Keratinocyte (primary cell): ENCODE measurements at regions not wholly inside any gene's neighbourhood (a gene's known extent, or its start where the extent isn't known, plus 50 kb on each side); places are given as distances from the start of the nearest gene placed in this dataset.

Experiments used
- DNase-seq: peaks from one replicate; pipeline ENCODE4 v3.0.0-alpha.2; 2011; ENCODE audit warnings: low read depth, missing footprints, low spot score
- FAIRE-seq: peaks from 2 replicates; lab custom pipeline; 2011; peaks lifted over from hg19 to GRCh38; lab: Jason Lieb, UNC
- H2AFZ ChIP-seq: 2 replicates; pipeline ENCODE4 v1.6.0; 2012; ENCODE audit warnings: low read length, control low read depth, inconsistent platforms; ENCODE audit not compliant: control insufficient read depth
- H3K27ac ChIP-seq: 2 replicates; pipeline ENCODE4 v1.5.1; 2011; ENCODE audit warnings: low read length; ENCODE audit not compliant: control insufficient read depth, insufficient read depth
- H3K27me3 ChIP-seq: 3 replicates; pipeline ENCODE4 v1.6.0; 2011; ENCODE audit warnings: low read length; ENCODE audit not compliant: control insufficient read depth, insufficient read depth; ENCODE audit errors: extremely low read depth
- H3K36me3 ChIP-seq, 2 experiments: 2 replicates in 1 of 2; 3 replicates in 1 of 2; pipeline ENCODE4 v1.5.1; 2011; ENCODE audit warnings: low read length in 2 of 2, mild to moderate bottlenecking in 1 of 2; ENCODE audit not compliant: control insufficient read depth in 2 of 2, insufficient read depth in 2 of 2; ENCODE audit errors: extremely low read depth in 1 of 2
- H3K4me1 ChIP-seq: 3 replicates; pipeline ENCODE4 v1.5.1; 2011; ENCODE audit warnings: low read length; ENCODE audit not compliant: control insufficient read depth, insufficient read depth; ENCODE audit errors: extremely low read depth
- H3K4me2 ChIP-seq: 3 replicates; pipeline ENCODE4 v1.6.0; 2011; ENCODE audit warnings: low read depth, low read length; ENCODE audit not compliant: control insufficient read depth, insufficient read depth; ENCODE audit errors: extremely low read depth
- H3K4me3 ChIP-seq, 3 experiments: fragments of 200-600 bp in 1 of 3; sonication (generic) in 1 of 3; 2 replicates in 2 of 3; 3 replicates in 1 of 3; pipeline ENCODE4 v1.5.1; 2011 to 2016; ENCODE audit warnings: low read length in 3 of 3, mild to moderate bottlenecking in 3 of 3, control low read depth in 2 of 3, inconsistent platforms in 1 of 3, low read depth in 1 of 3, mixed read lengths in 1 of 3, mixed run types in 1 of 3, moderate library complexity in 1 of 3; ENCODE audit not compliant: control insufficient read depth in 2 of 3, insufficient read depth in 2 of 3; ENCODE audit errors: extremely low read depth in 1 of 3
- H3K79me2 ChIP-seq: 2 replicates; pipeline ENCODE4 v1.6.0; 2012; ENCODE audit warnings: low read length; ENCODE audit not compliant: control insufficient read depth, insufficient read depth
- H3K9ac ChIP-seq: 3 replicates; pipeline ENCODE4 v1.6.0; 2011; ENCODE audit warnings: low read length; ENCODE audit not compliant: control insufficient read depth, insufficient read depth; ENCODE audit errors: extremely low read depth
- H3K9me1 ChIP-seq: 3 replicates; pipeline ENCODE4 v1.6.0; 2011; ENCODE audit warnings: low read length; ENCODE audit not compliant: control insufficient read depth, insufficient read depth; ENCODE audit errors: extremely low read depth
- H3K9me3 ChIP-seq: 2 replicates; pipeline ENCODE4 v1.5.1; 2012; ENCODE audit warnings: low read depth, low read length; ENCODE audit not compliant: control insufficient read depth
- H4K20me1 ChIP-seq: 3 replicates; pipeline ENCODE4 v1.6.0; 2011; ENCODE audit warnings: low read length; ENCODE audit not compliant: control insufficient read depth, insufficient read depth; ENCODE audit errors: extremely low read depth
- CTCF ChIP-seq, 3 experiments: IDR thresholded peaks in 1 of 3; conservative IDR thresholded peaks in 1 of 3; optimal IDR thresholded peaks in 1 of 3; 2 replicates in 2 of 3; 3 replicates in 1 of 3; pipeline versions ENCODE3 to v1.5.1; 2011; ENCODE audit warnings: low read length in 3 of 3, mild to moderate bottlenecking in 3 of 3, moderate library complexity in 2 of 3, control low read depth in 1 of 3, inconsistent platforms in 1 of 3; ENCODE audit not compliant: insufficient read depth in 2 of 3; ENCODE audit errors: extremely low read depth in 1 of 3
- EZH2 ChIP-seq: IDR thresholded peaks from one replicate; pipeline ENCODE4 v1.6.1; 2012; ENCODE audit warnings: inconsistent platforms, mild to moderate bottlenecking, low read length, moderate library complexity
- dilution Hi-C: fragments of 300-500 bp; cut with MboI; formaldehyde crosslinking; loops from one replicate; pipeline ENCODE4 v1.7.0; 2020; ENCODE audit warnings: low sequenced_read_pairs; ENCODE audit not compliant: extremely low pct_ligation_motif_present

- DNase-seq, result no peak
- Histone ChIP-seq H3K9ac (no peak overlapping the region), H2AFZ (no peak overlapping the region), H3K4me3 (no peak overlapping the region), H3K36me3 (no peaks in the 10 kb centered on the region), H3K9me3 (no peaks in the 10 kb centered on the region), H3K4me1 (peaks cover 14% of the 10 kb centered on the region), H4K20me1 (no peaks in the 10 kb centered on the region), H3K79me2 (no peaks in the 10 kb centered on the region), H3K4me2 (peak overlapping the region; percentile 50), H3K27me3 (no peaks in the 10 kb centered on the region), H3K9me1 (no peaks in the 10 kb centered on the region), H3K27ac (peak overlapping the region; percentile 52)
- dilution Hi-C loops, result no loop called here
- FAIRE-seq, result no peak
- TF ChIP-seq EZH2 (no peak), CTCF (optimal IDR thresholded peaks at IDR 0.05 in 1 of 3, IDR thresholded peaks at IDR 0.05 in 1 of 3, conservative IDR thresholded peaks at IDR 0.05 in 1 of 3; ENCODE audit: extremely low read depth in 1 of 3, insufficient read depth in 2 of 3, low read length in 3 of 3) (no peak)
Observed at GRCh38 chr6:140083375-140083774, 708.9 kb upstream of the CITED2 start.

DNA sequence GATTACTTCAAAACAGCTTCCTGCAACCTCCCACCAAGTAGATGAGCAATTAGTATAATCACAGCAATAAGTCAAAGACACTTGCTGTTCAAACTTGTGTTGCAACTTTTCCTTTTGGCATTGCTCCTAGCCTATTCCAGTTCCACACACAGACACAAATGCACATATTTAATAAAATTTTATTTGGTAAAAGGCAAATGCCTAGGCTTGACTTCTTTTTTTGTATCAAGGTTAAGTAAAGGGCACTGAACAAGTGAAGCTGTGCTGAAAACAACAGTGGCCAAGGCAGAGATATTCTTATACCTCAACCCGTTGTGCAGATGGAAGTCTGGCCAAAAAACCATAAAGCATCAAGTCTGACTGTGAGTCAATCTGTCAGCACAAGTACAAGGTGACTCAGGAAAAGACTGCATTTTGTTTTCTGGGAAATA is 708.4 kb upstream of the CITED2 start:
- dilution Hi-C loops, result no loop called here
- H3K9me1 ChIP-seq, result no peaks in the 10 kb centered on the region
- FAIRE-seq (peak; percentile 69), DNase-seq (no peak)
- TF ChIP-seq CTCF (optimal IDR thresholded peaks at IDR 0.05 in 1 of 3, IDR thresholded peaks at IDR 0.05 in 1 of 3, conservative IDR thresholded peaks at IDR 0.05 in 1 of 3; ENCODE audit: extremely low read depth in 1 of 3, insufficient read depth in 2 of 3, low read length in 3 of 3) (no peak), EZH2 (no peak)
- peak overlapping the region; percentile 52 for H3K27ac ChIP-seq
- H3K4me2 ChIP-seq, result peak overlapping the region; percentile 50
- peaks cover 14% of the 10 kb centered on the region for H3K4me1 ChIP-seq
- H3K36me3 ChIP-seq, result no peaks in the 10 kb centered on the region
- H3K4me3 ChIP-seq, result no peak overlapping the region
- no peaks in the 10 kb centered on the region for H4K20me1 ChIP-seq
- H3K27me3 ChIP-seq, result no peaks in the 10 kb centered on the region
- H3K79me2 ChIP-seq, result no peaks in the 10 kb centered on the region
- H2AFZ ChIP-seq, result no peak overlapping the region
- H3K9me3 ChIP-seq, result no peaks in the 10 kb centered on the region
- H3K9ac ChIP-seq, result no peak overlapping the region
